SK-N-MC (cell line): ENCODE measurements at regions not wholly inside any gene's neighbourhood (a gene's known extent, or its start where the extent isn't known, plus 50 kb on each side); places are given as distances from the start of the nearest gene placed in this dataset.

Source experiments
- EZH2 ChIP-seq: fragments of 200-600 bp; sonication (generic); IDR thresholded peaks from one replicate; pipeline ENCODE4 v1.6.1; 2017; ENCODE audit warnings: antibody characterized with exemption
- POLR2AphosphoS5 ChIP-seq: IDR thresholded peaks from 2 replicates; pipeline ENCODE4 v1.6.1; 2012; ENCODE audit warnings: mild to moderate bottlenecking, low read depth, low read length, borderline replicate concordance

DNA sequence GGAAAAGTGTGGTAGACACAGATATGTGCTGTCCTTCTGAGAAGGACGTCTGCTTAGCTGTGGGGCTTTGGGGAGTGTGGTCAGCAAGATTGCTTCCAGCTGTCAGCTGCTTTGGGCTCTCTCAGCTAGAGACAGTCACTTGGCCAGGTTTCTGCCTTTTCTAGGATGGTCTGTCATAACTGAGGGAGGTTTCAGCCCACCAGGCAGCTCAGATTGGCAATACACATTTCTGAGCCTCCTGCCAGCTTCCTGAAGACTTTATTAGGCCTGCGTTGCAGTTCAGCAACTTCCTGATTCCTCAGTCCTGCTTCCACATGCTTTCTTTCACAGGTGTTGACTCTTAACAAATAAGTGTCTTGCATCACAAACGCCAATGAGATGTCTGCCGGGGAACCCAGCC, 286.5 kb downstream of the SQOR start:
- no peak for TF ChIP-seq EZH2
- TF ChIP-seq POLR2AphosphoS5 = no peak
